Lung (tissue), 11 donors: ENCODE measurements at regions not wholly inside any gene's neighbourhood (a gene's known extent, or its start where the extent isn't known, plus 50 kb on each side); places are given as distances from the start of the nearest gene placed in this dataset.
"Not testable (repeated sequence)": the region's sequence is repeated elsewhere in the genome, so short reads cannot be mapped to it uniquely, and the experiment has no call there.

Source experiments
- ATAC-seq: fragments of 200-7000 bp; cut with Tn5 transposase; one replicate; pipeline ENCODE4 v1.9.1; 2020; ENCODE audit warnings: moderate number of reproducible peaks; ENCODE audit not compliant: insufficient read depth, low FRiP score
- DNase-seq, 3 donors: peaks; one replicate each; pipeline ENCODE4 v3.0.0-alpha.2; 2013 to 2017
- H3K27ac ChIP-seq, 2 donors: one replicate each; pipeline ENCODE4 v1.5.1; 2013; ENCODE audit warnings: mild to moderate bottlenecking in 2 of 2, moderate library complexity in 2 of 2, control low read depth in 1 of 2, inconsistent platforms in 1 of 2, low read depth in 1 of 2, low read length in 1 of 2
- H3K27me3 ChIP-seq, 3 donors: one replicate each; pipeline ENCODE4 v1.5.1; 2013; ENCODE audit warnings: low read length in 2 of 3; ENCODE audit not compliant: control insufficient read depth in 3 of 3, insufficient read depth in 3 of 3
- H3K36me3 ChIP-seq, 4 donors: one replicate each; pipeline ENCODE4 v1.5.1; 2013; ENCODE audit warnings: low read length in 4 of 4, mild to moderate bottlenecking in 1 of 4, moderate library complexity in 1 of 4; ENCODE audit not compliant: control insufficient read depth in 4 of 4, insufficient read depth in 4 of 4
- H3K4me1 ChIP-seq, 5 donors: one replicate each; pipeline ENCODE4 v1.5.1; 2013; ENCODE audit warnings: low read length in 5 of 5, mild to moderate bottlenecking in 2 of 5, moderate library complexity in 1 of 5; ENCODE audit not compliant: control insufficient read depth in 5 of 5, insufficient read depth in 5 of 5
- H3K4me3 ChIP-seq: one replicate; pipeline ENCODE4 v1.5.1; 2013; ENCODE audit warnings: mild to moderate bottlenecking, control low read depth, moderate library complexity
- H3K9ac ChIP-seq, 2 donors: one replicate each; pipeline ENCODE4 v1.5.1; 2013; ENCODE audit warnings: low read length in 2 of 2, control low read depth in 1 of 2; ENCODE audit not compliant: insufficient read depth in 1 of 2
- H3K9me3 ChIP-seq, 4 donors: one replicate each; pipeline ENCODE4 v1.5.1; 2013; ENCODE audit warnings: low read length in 3 of 4, mild to moderate bottlenecking in 1 of 4, moderate library complexity in 1 of 4; ENCODE audit not compliant: control insufficient read depth in 4 of 4, insufficient read depth in 3 of 4
- WGBS, 2 donors: extraction: QIAGEN DNeasy Blood & Tissue Kit; methylation state at CpG; one replicate each; pipeline ENCODE4 v1.1.7; 2013; 5-methylcytosine and 5-hydroxymethylcytosine counted together
- TF ChIP-seq, protein P1 (sequence below): IDR thresholded peaks from 2 replicates; pipeline ENCODE4 v1.5.1; 2012; ENCODE audit warnings: mild to moderate bottlenecking; ENCODE audit errors: control extremely low read depth, extremely low read depth
- donor health status: control.
- donor health status: control.
- donor health status: Bipolar disorder and iron deficiency.
- donor health status: healthy.
- donor health status: DM: yes; HTN: yes; CAD: no.

DNA sequence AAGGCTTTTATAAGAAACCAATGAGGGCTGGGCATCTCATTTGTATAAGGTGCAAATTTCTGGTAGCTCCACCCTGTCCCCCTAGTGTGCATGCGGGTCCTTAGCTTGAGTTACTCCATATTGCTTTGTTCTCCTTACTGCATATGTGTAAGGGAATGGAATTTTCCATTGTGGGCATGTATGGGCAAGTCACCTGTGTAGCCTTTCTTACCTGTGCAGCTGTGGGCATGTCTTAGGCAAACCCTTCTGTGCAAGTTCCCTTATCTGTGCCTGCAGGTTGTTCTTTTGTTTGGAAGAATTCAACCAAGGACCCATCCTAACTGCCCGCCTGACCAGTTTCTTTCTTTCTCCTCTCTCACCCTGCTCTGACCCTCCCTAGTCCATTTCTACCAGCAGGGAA, 122.8 kb upstream of the HS3ST4 start:
- DNase-seq (no peak), ATAC-seq (no peak)
- TF ChIP-seq, protein P1, sequence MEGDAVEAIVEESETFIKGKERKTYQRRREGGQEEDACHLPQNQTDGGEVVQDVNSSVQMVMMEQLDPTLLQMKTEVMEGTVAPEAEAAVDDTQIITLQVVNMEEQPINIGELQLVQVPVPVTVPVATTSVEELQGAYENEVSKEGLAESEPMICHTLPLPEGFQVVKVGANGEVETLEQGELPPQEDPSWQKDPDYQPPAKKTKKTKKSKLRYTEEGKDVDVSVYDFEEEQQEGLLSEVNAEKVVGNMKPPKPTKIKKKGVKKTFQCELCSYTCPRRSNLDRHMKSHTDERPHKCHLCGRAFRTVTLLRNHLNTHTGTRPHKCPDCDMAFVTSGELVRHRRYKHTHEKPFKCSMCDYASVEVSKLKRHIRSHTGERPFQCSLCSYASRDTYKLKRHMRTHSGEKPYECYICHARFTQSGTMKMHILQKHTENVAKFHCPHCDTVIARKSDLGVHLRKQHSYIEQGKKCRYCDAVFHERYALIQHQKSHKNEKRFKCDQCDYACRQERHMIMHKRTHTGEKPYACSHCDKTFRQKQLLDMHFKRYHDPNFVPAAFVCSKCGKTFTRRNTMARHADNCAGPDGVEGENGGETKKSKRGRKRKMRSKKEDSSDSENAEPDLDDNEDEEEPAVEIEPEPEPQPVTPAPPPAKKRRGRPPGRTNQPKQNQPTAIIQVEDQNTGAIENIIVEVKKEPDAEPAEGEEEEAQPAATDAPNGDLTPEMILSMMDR = no peak
- H3K4me1 ChIP-seq = no peaks in the 10 kb centered on the region
- no peak overlapping the region for H3K4me3 ChIP-seq
- WGBS, 2 donors = 88 to 94% methylated on average over 2 of the region's 2 CpGs
- peaks cover 0 to 6% (median 0%) of the 10 kb centered on the region in 4 donors for H3K9me3 ChIP-seq
- no peak overlapping the region for H3K27ac ChIP-seq
- H3K27me3 ChIP-seq = no peaks in the 10 kb centered on the region
- H3K9ac ChIP-seq = no peak overlapping the region
- H3K36me3 ChIP-seq = no peaks in the 10 kb centered on the region

DNA sequence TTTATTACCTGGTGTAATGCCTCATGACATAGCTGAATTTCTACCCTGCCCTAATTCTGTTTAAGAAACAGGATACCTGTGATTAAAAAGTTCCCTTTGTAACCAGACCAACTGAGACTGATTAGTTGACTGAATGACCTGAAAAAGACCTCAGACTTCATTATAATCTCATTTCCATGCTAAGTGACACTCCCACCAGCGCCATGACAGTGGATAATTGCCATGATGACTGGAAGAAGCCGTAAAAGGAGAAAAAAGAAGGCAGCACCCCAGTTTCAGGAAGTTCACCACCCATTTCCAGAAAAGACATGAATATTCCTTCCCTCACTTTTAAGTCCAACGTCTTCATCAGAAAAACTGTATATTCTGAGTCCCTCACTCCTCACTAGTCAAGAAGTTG, 125.6 kb upstream of the HS3ST4 start:
- H3K27me3 ChIP-seq = no peaks in the 10 kb centered on the region
- no peak overlapping the region for H3K4me3 ChIP-seq
- H3K4me1 ChIP-seq = no peaks in the 10 kb centered on the region
- no peak overlapping the region for H3K9ac ChIP-seq
- DNase-seq (no peak), ATAC-seq (no peak)
- WGBS, 2 donors = 77 to 86% methylated on average over 3 of the region's 3 CpGs
- H3K27ac ChIP-seq = no peak overlapping the region
- TF ChIP-seq, protein P1 = no peak
- H3K36me3 ChIP-seq = no peaks in the 10 kb centered on the region
- H3K9me3 ChIP-seq = peaks cover 0 to 6% (median 0%) of the 10 kb centered on the region in 4 donors

DNA sequence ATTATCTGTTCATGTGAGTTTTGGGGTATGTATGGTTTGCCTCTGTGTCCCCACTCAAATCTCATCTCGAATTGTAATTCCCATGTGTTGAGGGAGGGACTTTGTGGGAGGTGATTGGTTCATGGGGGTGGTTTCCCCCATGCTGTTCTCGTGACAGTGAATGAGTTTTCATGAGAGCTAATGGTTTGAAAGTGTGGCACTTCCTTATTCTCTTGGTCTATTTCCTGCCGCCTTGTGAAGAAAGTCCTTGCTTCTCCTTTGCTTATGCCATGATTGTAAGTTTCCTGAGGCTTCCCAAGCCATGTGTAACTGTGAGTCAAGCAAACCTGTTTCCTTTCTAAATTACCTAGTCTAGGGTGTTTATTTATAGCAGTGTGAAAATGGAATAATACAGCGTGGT, 128.1 kb upstream of the HS3ST4 start:
- DNase-seq (no peak), ATAC-seq (no peak)
- no peak overlapping the region for H3K4me3 ChIP-seq
- no peak overlapping the region for H3K27ac ChIP-seq
- H3K9ac ChIP-seq = no peak overlapping the region
- TF ChIP-seq, protein P1 = no peak
- H3K4me1 ChIP-seq = no peaks in the 10 kb centered on the region
- 65 to 68% methylated on average over 4 of the region's 4 CpGs for WGBS, 2 donors
- no peaks in the 10 kb centered on the region for H3K36me3 ChIP-seq
- peaks cover 0 to 10% (median 0%) of the 10 kb centered on the region in 4 donors for H3K9me3 ChIP-seq
- H3K27me3 ChIP-seq = no peaks in the 10 kb centered on the region

DNA sequence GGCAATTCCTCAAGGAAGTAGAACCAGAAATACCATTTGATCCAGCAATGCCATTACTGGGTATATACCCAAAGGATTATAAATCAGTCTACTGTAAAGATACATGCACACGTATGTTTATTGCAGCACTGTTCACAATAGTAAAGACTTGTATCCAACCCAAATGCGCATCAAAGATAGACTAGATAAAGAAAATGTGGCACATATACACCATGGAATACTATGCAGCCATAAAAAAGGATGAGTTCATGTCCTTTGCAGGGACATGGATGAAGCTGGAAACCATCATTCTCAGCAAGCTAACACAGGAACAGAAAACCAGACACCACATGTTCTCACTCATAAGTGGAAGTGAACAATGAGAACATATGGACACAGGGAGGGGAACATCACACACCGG, 130.0 kb upstream of the HS3ST4 start:
- not testable (repeated sequence) for H3K36me3 ChIP-seq, H3K4me3 ChIP-seq, H3K27ac ChIP-seq, ATAC-seq, DNase-seq, H3K9ac ChIP-seq, H3K4me1 ChIP-seq, H3K27me3 ChIP-seq
- WGBS, 2 donors = 97% methylated on average over 3 of the region's 3 CpGs
- peaks cover 0 to 10% (median 0%) of the 10 kb centered on the region in 4 donors for H3K9me3 ChIP-seq

DNA sequence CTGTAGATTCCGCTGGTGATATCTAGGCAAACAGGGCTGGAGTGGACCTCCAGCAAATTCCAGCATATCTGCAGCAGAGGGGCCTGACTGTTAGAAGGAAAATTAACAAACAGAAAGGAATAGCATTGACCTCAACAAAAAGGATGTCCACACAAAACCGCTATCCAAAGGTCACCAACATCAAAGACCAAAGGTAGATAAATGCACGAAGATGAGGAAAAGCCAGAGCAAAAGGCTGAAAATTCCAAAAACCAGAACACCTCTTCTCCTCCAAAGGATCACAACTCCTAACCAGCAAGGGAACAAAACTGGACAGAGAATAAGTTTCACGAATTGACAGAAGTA, 134.8 kb upstream of the HS3ST4 start:
- DNase-seq, ATAC-seq, H3K9ac ChIP-seq, H3K4me1 ChIP-seq, H3K4me3 ChIP-seq, H3K36me3 ChIP-seq, H3K27ac ChIP-seq, H3K27me3 ChIP-seq, H3K9me3 ChIP-seq: not testable (repeated sequence)
- WGBS, 2 donors = 79 to 93% methylated on average over 4 of the region's 4 CpGs

DNA sequence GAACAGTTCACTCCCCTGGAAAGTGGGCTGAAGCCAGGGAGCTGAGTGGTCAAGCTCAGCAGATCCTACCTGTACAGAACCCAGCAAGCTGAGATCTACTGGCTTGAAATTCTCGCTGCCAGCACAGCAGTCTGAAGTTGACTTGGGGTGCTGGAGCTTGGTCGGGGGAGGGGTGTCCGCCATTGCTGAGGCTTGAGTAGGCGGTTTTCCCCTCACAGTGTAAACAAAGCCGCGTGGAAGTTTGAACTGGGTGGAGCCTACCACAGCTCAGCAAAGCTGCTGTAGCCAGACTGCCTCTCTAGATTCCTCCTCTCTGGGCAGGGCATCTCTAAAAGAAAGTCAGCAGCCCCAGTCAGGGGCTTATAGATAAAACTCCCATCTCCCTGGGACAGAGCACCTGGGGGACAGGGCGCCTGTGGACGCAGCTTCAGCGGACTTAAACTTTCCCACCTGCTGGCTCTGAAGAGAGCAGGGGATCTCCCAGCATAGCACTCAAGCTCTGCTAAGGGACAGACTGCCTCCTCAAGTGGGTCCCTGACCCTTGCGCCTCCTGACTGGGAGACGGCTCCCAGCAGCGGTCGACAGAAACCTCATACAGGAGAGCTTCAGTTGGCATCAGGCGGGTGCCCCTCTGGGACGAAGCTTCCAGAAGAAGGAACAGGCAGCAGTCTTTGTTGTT, 135.3 kb upstream of the HS3ST4 start:
- H3K36me3 ChIP-seq, H3K27me3 ChIP-seq, DNase-seq, H3K9ac ChIP-seq, H3K4me3 ChIP-seq, H3K4me1 ChIP-seq, ATAC-seq, H3K9me3 ChIP-seq, H3K27ac ChIP-seq: not testable (repeated sequence)
- WGBS, 2 donors = 76 to 87% methylated on average over 15 of the region's 15 CpGs
